Osteocyte (in vitro differentiated cells): ENCODE measurements at regions not wholly inside any gene's neighbourhood (a gene's known extent, or its start where the extent isn't known, plus 50 kb on each side); places are given as distances from the start of the nearest gene placed in this dataset.

ENCODE experiments used
- DNase-seq: peaks from one replicate; pipeline ENCODE4 v3.0.0; 2021; ENCODE audit warnings: mixed read lengths; ENCODE audit not compliant: unreplicated experiment; ENCODE audit errors: extremely low spot score
- H3K27ac Mint-ChIP-seq: one replicate; pipeline ENCODE4 v1.8.0; 2021; ENCODE audit warnings: mild to moderate bottlenecking, mixed read lengths; ENCODE audit not compliant: unreplicated experiment
- H3K27me3 Mint-ChIP-seq: one replicate; pipeline ENCODE4 v1.8.0; 2021; ENCODE audit warnings: mixed read lengths; ENCODE audit not compliant: unreplicated experiment
- H3K36me3 Mint-ChIP-seq: one replicate; pipeline ENCODE4 v1.8.0; 2021; ENCODE audit warnings: mixed read lengths; ENCODE audit not compliant: unreplicated experiment
- H3K4me1 Mint-ChIP-seq: one replicate; pipeline ENCODE4 v1.8.0; 2021; ENCODE audit warnings: mixed read lengths; ENCODE audit not compliant: unreplicated experiment
- H3K4me3 Mint-ChIP-seq: one replicate; pipeline ENCODE4 v1.8.0; 2021; ENCODE audit warnings: mild to moderate bottlenecking, moderate library complexity, mixed read lengths; ENCODE audit not compliant: unreplicated experiment
- H3K9me3 Mint-ChIP-seq: one replicate; pipeline ENCODE4 v1.8.0; 2021; ENCODE audit warnings: mixed read lengths; ENCODE audit not compliant: unreplicated experiment
- TF ChIP-seq, protein P1 (sequence below): fragments of 200-600 bp; sonication (generic); IDR thresholded peaks from 2 replicates; pipeline ENCODE4 v1.5.0; 2021; ENCODE audit warnings: antibody characterized with exemption, mild to moderate bottlenecking, moderate library complexity

- no peaks in the 10 kb centered on the region for H3K27me3 Mint-ChIP-seq
- TF ChIP-seq, protein P1, sequence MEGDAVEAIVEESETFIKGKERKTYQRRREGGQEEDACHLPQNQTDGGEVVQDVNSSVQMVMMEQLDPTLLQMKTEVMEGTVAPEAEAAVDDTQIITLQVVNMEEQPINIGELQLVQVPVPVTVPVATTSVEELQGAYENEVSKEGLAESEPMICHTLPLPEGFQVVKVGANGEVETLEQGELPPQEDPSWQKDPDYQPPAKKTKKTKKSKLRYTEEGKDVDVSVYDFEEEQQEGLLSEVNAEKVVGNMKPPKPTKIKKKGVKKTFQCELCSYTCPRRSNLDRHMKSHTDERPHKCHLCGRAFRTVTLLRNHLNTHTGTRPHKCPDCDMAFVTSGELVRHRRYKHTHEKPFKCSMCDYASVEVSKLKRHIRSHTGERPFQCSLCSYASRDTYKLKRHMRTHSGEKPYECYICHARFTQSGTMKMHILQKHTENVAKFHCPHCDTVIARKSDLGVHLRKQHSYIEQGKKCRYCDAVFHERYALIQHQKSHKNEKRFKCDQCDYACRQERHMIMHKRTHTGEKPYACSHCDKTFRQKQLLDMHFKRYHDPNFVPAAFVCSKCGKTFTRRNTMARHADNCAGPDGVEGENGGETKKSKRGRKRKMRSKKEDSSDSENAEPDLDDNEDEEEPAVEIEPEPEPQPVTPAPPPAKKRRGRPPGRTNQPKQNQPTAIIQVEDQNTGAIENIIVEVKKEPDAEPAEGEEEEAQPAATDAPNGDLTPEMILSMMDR: no peak
- H3K27ac Mint-ChIP-seq: no peak overlapping the region
- H3K4me1 Mint-ChIP-seq: no peaks in the 10 kb centered on the region
- no peaks in the 10 kb centered on the region for H3K36me3 Mint-ChIP-seq
- no peak overlapping the region for H3K4me3 Mint-ChIP-seq
- peaks cover 36% of the 10 kb centered on the region for H3K9me3 Mint-ChIP-seq
- no peak for DNase-seq
Observed at GRCh38 chrX:122582280-122582974, 601.7 kb upstream of the GRIA3 start.

DNA sequence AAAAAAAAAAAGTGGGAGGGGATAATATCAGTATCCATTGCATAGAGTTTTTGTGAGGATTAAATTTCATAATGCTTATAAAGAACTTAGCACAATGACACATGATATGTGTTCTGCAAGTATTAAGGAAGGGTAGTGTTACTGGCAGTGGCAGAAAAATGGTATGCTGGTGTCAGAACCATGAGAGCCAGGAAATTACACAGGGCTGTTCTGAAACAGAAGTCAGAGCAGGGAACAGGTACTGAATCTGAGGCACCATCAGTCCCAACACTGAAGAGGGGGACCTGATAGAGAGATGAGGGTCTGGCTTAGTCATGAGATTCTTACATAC is 601.1 kb upstream of the GRIA3 start:
- DNase-seq: no peak
- Mint-ChIP-seq H3K27ac (no peak overlapping the region), H3K27me3 (no peaks in the 10 kb centered on the region), H3K9me3 (peaks cover 31% of the 10 kb centered on the region), H3K4me3 (no peak overlapping the region), H3K4me1 (no peaks in the 10 kb centered on the region), H3K36me3 (no peaks in the 10 kb centered on the region)
- TF ChIP-seq, protein P1: no peak

DNA sequence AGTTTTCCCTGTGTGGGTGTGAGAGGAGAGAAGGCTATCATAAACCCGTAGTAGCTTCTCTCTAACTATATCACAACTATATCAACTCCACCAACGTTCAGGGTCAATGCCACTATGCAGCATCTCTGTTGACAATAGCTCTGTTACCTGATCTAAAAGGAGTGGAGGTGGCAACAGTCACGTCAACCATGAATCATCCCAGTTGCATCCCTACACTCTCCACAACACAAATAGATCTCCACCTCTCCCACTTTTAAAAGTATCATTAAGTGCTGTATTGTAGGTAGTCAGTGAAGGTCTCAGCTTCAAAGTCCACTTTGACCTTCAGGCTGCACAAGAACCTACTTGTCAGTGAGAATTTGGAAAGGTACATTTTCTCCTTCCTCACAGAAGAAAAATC is 600.5 kb upstream of the GRIA3 start:
- Mint-ChIP-seq H3K27ac (no peak overlapping the region), H3K4me3 (no peak overlapping the region), H3K9me3 (peaks cover 30% of the 10 kb centered on the region), H3K36me3 (no peaks in the 10 kb centered on the region), H3K4me1 (no peaks in the 10 kb centered on the region), H3K27me3 (no peaks in the 10 kb centered on the region)
- no peak for DNase-seq
- TF ChIP-seq, protein P1: no peak

DNA sequence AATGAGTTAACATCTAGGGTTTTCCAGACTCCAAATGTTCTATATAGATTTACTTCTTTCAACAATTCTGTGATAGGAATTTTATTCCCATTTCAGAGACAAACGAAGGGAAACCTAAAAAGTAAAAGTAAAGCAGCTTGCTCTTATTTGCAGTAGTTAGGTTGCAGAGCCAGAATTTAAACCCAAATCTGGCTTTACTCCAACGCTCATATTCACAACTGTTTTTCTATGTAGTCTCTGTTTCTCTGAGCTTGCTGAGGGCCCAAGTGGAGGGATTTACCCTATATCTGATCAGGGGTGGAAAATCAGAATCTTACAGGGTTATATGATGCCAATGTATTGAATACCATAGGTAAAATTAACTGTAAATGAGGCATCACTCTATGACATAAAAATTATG is 599.1 kb upstream of the GRIA3 start:
- TF ChIP-seq, protein P1: no peak
- no peaks in the 10 kb centered on the region for H3K4me1 Mint-ChIP-seq
- H3K27ac Mint-ChIP-seq: no peak overlapping the region
- H3K36me3 Mint-ChIP-seq: no peaks in the 10 kb centered on the region
- no peaks in the 10 kb centered on the region for H3K27me3 Mint-ChIP-seq
- H3K4me3 Mint-ChIP-seq: no peak overlapping the region
- H3K9me3 Mint-ChIP-seq: peaks cover 25% of the 10 kb centered on the region
- DNase-seq: no peak

DNA sequence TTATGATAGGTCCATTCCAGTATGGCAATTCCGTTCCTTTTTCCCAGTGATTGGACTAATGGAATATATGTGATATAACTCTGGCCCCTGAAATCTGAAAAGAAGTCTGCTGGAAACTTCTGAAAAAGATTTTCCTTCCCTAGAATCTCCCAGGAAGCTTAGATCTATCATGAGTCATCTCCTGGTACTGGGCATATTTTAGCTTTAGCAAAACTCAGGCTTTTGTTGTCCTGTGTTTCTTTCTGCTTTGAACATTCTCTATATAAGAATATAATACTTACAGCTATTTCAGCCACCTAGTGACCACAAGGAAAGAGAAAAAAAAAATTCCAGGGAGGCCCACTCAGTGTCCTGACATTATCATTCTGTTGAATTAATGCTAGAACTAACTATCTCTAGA is 597.2 kb upstream of the GRIA3 start:
- no peak overlapping the region for H3K4me3 Mint-ChIP-seq
- no peak overlapping the region for H3K27ac Mint-ChIP-seq
- no peaks in the 10 kb centered on the region for H3K4me1 Mint-ChIP-seq
- no peaks in the 10 kb centered on the region for H3K36me3 Mint-ChIP-seq
- no peaks in the 10 kb centered on the region for H3K27me3 Mint-ChIP-seq
- no peak for DNase-seq
- TF ChIP-seq, protein P1: no peak
- peaks cover 38% of the 10 kb centered on the region for H3K9me3 Mint-ChIP-seq
